GM23338 (cell line): ENCODE measurements at regions not wholly inside any gene's neighbourhood (a gene's known extent, or its start where the extent isn't known, plus 50 kb on each side); places are given as distances from the start of the nearest gene placed in this dataset.

Experiments used
- ATAC-seq: fragments of 200-7000 bp; cut with Tn5 transposase; 3 replicates; pipeline ENCODE4 v1.9.1; 2020
- DNase-seq: peaks from one replicate; pipeline ENCODE4 v3.0.0-alpha.2; 2015; ENCODE audit warnings: low spot score
- H2AFZ ChIP-seq: fragments of 200-600 bp; sonication (generic); 2 replicates; pipeline ENCODE4 v1.8.0; 2016; ENCODE audit warnings: antibody characterized with exemption, mild to moderate bottlenecking, moderate library complexity
- H3F3A ChIP-seq: fragments of 200-600 bp; sonication (generic); replicated peaks from 2 replicates; pipeline ENCODE4 v1.8.0; 2017; ENCODE audit warnings: antibody characterized with exemption, mixed run types, low read depth
- H3K27ac ChIP-seq: fragments of 200-600 bp; sonication (generic); 2 replicates; pipeline ENCODE4 v1.6.1; 2016; ENCODE audit warnings: low read depth
- H3K27me3 ChIP-seq: fragments of 200-600 bp; sonication (generic); 2 replicates; pipeline ENCODE4 v1.8.0; 2016; ENCODE audit warnings: mild to moderate bottlenecking, mixed run types, moderate library complexity; ENCODE audit not compliant: insufficient read depth
- H3K36me3 ChIP-seq: fragments of 200-600 bp; sonication (generic); 2 replicates; pipeline ENCODE4 v1.8.0; 2016; ENCODE audit warnings: mild to moderate bottlenecking; ENCODE audit not compliant: insufficient read depth
- H3K4me1 ChIP-seq: fragments of 200-600 bp; sonication (generic); 2 replicates; pipeline ENCODE4 v1.8.0; 2016; ENCODE audit warnings: mild to moderate bottlenecking, moderate library complexity; ENCODE audit not compliant: insufficient read depth
- H3K4me2 ChIP-seq: fragments of 200-600 bp; sonication (generic); 2 replicates; pipeline ENCODE4 v1.7.1; 2017; ENCODE audit warnings: mixed run types
- H3K4me3 ChIP-seq: fragments of 200-600 bp; sonication (generic); 2 replicates; pipeline ENCODE4 v1.6.1; 2016; ENCODE audit warnings: mixed run types
- H3K79me2 ChIP-seq: fragments of 200-600 bp; sonication (generic); replicated peaks from 2 replicates; pipeline ENCODE4 v1.8.0; 2017; ENCODE audit warnings: mild to moderate bottlenecking; ENCODE audit not compliant: insufficient read depth
- H3K9me2 ChIP-seq: fragments of 200-600 bp; sonication (generic); 2 replicates; pipeline ENCODE4 v1.8.0; 2017; ENCODE audit not compliant: insufficient read depth
- H4K20me1 ChIP-seq: fragments of 200-600 bp; sonication (generic); replicated peaks from 2 replicates; pipeline ENCODE4 v1.8.0; 2017; ENCODE audit warnings: mild to moderate bottlenecking; ENCODE audit not compliant: insufficient read depth
- H3K27ac Mint-ChIP-seq: 2 replicates; pipeline ENCODE4 v1.8.0; 2020; ENCODE audit warnings: inconsistent platforms, mild to moderate bottlenecking, moderate library complexity, mixed read lengths
- H3K27me3 Mint-ChIP-seq: 3 replicates; pipeline ENCODE4 v1.8.0; 2022; ENCODE audit warnings: low read depth, mild to moderate bottlenecking, moderate library complexity, mixed read lengths, inconsistent platforms; ENCODE audit not compliant: insufficient read depth, poor library complexity
- H3K36me3 Mint-ChIP-seq: 3 replicates; pipeline ENCODE4 v1.8.0; 2021; ENCODE audit warnings: low read depth, mild to moderate bottlenecking, inconsistent platforms, moderate library complexity, mixed read lengths
- H3K4me1 Mint-ChIP-seq: 3 replicates; pipeline ENCODE4 v1.8.0; 2020; ENCODE audit warnings: mild to moderate bottlenecking, inconsistent platforms, mixed read lengths
- H3K4me3 Mint-ChIP-seq: 3 replicates; pipeline ENCODE4 v1.8.0; 2021; ENCODE audit warnings: moderate library complexity, mild to moderate bottlenecking, inconsistent platforms, mixed read lengths
- H3K9me3 Mint-ChIP-seq: 3 replicates; pipeline ENCODE4 v1.8.0; 2020; ENCODE audit warnings: moderate library complexity, mild to moderate bottlenecking, inconsistent platforms, mixed read lengths
- CREB1 ChIP-seq: fragments of 250-450 bp; sonication (Bioruptor Pico); IDR thresholded peaks from 2 replicates; pipeline ENCODE4 v1.5.0; 2020; ENCODE audit warnings: low read depth, mild to moderate bottlenecking, moderate library complexity
- EZH2 ChIP-seq: fragments of 200-600 bp; sonication (generic); IDR thresholded peaks from one replicate; pipeline ENCODE4 v1.8.0; 2017; ENCODE audit warnings: antibody characterized with exemption, mild to moderate bottlenecking, low read depth; ENCODE audit not compliant: unreplicated experiment
- EZH2phosphoT487 ChIP-seq: fragments of 200-600 bp; sonication (generic); IDR thresholded peaks from one replicate; pipeline ENCODE4 v1.8.1; 2018; ENCODE audit warnings: antibody characterized with exemption; ENCODE audit not compliant: unreplicated experiment
- JUNB ChIP-seq: IDR thresholded peaks from one replicate; pipeline ENCODE4 v1.6.1; 2016; ENCODE audit warnings: antibody characterized with exemption; ENCODE audit not compliant: unreplicated experiment
- NANOG ChIP-seq: IDR thresholded peaks from 2 replicates; pipeline ENCODE4 v1.6.1; 2016; ENCODE audit warnings: antibody characterized with exemption, borderline replicate concordance
- POLR2AphosphoS5 ChIP-seq: IDR thresholded peaks from 2 replicates; pipeline ENCODE4 v1.6.1; 2016; ENCODE audit warnings: antibody characterized with exemption, low read depth
- STAT1 ChIP-seq: IDR thresholded peaks from one replicate; pipeline ENCODE4 v1.6.1; 2016; ENCODE audit warnings: antibody characterized with exemption; ENCODE audit not compliant: unreplicated experiment
- ZNF114 ChIP-seq: fragments of 250-450 bp; sonication (Bioruptor Pico); IDR thresholded peaks from 2 replicates; pipeline ENCODE4 v1.5.0; 2020; ENCODE audit warnings: mild to moderate bottlenecking, moderate library complexity
- ZNF331 ChIP-seq: fragments of 250-450 bp; sonication (Bioruptor Pico); IDR thresholded peaks from 2 replicates; pipeline ENCODE4 v1.5.0; 2020; ENCODE audit warnings: low read depth, mild to moderate bottlenecking, moderate library complexity
- TF ChIP-seq, protein P1 (sequence below): IDR thresholded peaks from one replicate; pipeline ENCODE4 v1.6.1; 2018; ENCODE audit warnings: antibody characterized with exemption; ENCODE audit not compliant: unreplicated experiment
- TF ChIP-seq, protein P2 (sequence below), 2 experiments: fragments of 200-600 bp in 1 of 2; sonication (generic) in 1 of 2; conservative IDR thresholded peaks; 2 replicates each; pipeline versions ENCODE4 v1.5.1 to v1.6.1; 2016 to 2017; ENCODE audit warnings: antibody characterized with exemption in 2 of 2, low read depth in 2 of 2, mild to moderate bottlenecking in 2 of 2, moderate library complexity in 1 of 2
- TF ChIP-seq, protein P3 (sequence below): fragments of 250-450 bp; sonication (Bioruptor Pico); IDR thresholded peaks from 2 replicates; pipeline ENCODE4 v1.5.0; 2020; ENCODE audit warnings: mild to moderate bottlenecking, moderate library complexity
- TF ChIP-seq, protein P4 (sequence below): IDR thresholded peaks from 2 replicates; pipeline ENCODE4 v1.6.1; 2016; ENCODE audit warnings: antibody characterized with exemption

DNA sequence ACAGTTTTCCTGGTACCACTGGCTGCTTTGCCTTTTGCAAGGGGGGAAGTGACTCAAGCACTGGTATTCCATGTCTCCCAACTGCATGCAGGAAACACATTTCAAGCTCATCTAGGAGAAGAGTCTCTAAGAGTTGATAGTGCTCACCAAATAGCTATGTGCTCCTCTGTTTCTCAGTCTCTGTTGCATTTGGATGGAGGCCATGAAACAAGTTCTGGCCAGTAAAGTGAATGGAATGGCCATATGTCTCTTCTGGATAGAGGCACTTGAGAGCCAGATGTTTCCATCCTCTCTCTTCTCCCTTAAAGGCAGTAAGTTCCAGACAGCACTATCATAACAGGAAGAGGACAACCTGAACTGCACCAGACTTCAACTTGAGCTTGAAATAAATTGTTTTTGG lies 60.6 kb downstream of the C16orf82 start:
- DNase-seq (no peak), ATAC-seq (no peak)
- Histone ChIP-seq H3K4me1 (no peaks in the 10 kb centered on the region), H3F3A (no peaks in the 10 kb centered on the region), H3K27ac (no peak overlapping the region), H4K20me1 (no peaks in the 10 kb centered on the region), H3K9me2 (no peaks in the 10 kb centered on the region), H3K36me3 (0 out of 2 replicates have a peak, but pooled peaks cover 6% of the 10 kb centered on the region), H3K4me2 (no peak overlapping the region), H3K4me3 (no peak overlapping the region), H2AFZ (no peak overlapping the region), H3K79me2 (no peaks in the 10 kb centered on the region), H3K27me3 (no peaks in the 10 kb centered on the region)
- peaks cover 82% of the 10 kb centered on the region for H3K9me3 Mint-ChIP-seq
- H3K27me3 Mint-ChIP-seq = peaks cover 12% of the 10 kb centered on the region
- no peak overlapping the region for H3K27ac Mint-ChIP-seq
- peaks cover 17% of the 10 kb centered on the region; the same call in 2 of the 3 replicates for H3K36me3 Mint-ChIP-seq
- H3K4me1 Mint-ChIP-seq = no peaks in the 10 kb centered on the region
- no peak for TF ChIP-seq POLR2AphosphoS5
- no peak for TF ChIP-seq CREB1 (CRISPR knock-in tag)
- TF ChIP-seq, protein P1, sequence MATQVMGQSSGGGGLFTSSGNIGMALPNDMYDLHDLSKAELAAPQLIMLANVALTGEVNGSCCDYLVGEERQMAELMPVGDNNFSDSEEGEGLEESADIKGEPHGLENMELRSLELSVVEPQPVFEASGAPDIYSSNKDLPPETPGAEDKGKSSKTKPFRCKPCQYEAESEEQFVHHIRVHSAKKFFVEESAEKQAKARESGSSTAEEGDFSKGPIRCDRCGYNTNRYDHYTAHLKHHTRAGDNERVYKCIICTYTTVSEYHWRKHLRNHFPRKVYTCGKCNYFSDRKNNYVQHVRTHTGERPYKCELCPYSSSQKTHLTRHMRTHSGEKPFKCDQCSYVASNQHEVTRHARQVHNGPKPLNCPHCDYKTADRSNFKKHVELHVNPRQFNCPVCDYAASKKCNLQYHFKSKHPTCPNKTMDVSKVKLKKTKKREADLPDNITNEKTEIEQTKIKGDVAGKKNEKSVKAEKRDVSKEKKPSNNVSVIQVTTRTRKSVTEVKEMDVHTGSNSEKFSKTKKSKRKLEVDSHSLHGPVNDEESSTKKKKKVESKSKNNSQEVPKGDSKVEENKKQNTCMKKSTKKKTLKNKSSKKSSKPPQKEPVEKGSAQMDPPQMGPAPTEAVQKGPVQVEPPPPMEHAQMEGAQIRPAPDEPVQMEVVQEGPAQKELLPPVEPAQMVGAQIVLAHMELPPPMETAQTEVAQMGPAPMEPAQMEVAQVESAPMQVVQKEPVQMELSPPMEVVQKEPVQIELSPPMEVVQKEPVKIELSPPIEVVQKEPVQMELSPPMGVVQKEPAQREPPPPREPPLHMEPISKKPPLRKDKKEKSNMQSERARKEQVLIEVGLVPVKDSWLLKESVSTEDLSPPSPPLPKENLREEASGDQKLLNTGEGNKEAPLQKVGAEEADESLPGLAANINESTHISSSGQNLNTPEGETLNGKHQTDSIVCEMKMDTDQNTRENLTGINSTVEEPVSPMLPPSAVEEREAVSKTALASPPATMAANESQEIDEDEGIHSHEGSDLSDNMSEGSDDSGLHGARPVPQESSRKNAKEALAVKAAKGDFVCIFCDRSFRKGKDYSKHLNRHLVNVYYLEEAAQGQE = no peak
- no peak for TF ChIP-seq STAT1
- TF ChIP-seq, protein P2, sequence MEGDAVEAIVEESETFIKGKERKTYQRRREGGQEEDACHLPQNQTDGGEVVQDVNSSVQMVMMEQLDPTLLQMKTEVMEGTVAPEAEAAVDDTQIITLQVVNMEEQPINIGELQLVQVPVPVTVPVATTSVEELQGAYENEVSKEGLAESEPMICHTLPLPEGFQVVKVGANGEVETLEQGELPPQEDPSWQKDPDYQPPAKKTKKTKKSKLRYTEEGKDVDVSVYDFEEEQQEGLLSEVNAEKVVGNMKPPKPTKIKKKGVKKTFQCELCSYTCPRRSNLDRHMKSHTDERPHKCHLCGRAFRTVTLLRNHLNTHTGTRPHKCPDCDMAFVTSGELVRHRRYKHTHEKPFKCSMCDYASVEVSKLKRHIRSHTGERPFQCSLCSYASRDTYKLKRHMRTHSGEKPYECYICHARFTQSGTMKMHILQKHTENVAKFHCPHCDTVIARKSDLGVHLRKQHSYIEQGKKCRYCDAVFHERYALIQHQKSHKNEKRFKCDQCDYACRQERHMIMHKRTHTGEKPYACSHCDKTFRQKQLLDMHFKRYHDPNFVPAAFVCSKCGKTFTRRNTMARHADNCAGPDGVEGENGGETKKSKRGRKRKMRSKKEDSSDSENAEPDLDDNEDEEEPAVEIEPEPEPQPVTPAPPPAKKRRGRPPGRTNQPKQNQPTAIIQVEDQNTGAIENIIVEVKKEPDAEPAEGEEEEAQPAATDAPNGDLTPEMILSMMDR (conservative IDR thresholded peaks at IDR 0.05; ENCODE audit: low read depth in 2 of 2) = no peak
- TF ChIP-seq EZH2 = no peak
- TF ChIP-seq, protein P3, sequence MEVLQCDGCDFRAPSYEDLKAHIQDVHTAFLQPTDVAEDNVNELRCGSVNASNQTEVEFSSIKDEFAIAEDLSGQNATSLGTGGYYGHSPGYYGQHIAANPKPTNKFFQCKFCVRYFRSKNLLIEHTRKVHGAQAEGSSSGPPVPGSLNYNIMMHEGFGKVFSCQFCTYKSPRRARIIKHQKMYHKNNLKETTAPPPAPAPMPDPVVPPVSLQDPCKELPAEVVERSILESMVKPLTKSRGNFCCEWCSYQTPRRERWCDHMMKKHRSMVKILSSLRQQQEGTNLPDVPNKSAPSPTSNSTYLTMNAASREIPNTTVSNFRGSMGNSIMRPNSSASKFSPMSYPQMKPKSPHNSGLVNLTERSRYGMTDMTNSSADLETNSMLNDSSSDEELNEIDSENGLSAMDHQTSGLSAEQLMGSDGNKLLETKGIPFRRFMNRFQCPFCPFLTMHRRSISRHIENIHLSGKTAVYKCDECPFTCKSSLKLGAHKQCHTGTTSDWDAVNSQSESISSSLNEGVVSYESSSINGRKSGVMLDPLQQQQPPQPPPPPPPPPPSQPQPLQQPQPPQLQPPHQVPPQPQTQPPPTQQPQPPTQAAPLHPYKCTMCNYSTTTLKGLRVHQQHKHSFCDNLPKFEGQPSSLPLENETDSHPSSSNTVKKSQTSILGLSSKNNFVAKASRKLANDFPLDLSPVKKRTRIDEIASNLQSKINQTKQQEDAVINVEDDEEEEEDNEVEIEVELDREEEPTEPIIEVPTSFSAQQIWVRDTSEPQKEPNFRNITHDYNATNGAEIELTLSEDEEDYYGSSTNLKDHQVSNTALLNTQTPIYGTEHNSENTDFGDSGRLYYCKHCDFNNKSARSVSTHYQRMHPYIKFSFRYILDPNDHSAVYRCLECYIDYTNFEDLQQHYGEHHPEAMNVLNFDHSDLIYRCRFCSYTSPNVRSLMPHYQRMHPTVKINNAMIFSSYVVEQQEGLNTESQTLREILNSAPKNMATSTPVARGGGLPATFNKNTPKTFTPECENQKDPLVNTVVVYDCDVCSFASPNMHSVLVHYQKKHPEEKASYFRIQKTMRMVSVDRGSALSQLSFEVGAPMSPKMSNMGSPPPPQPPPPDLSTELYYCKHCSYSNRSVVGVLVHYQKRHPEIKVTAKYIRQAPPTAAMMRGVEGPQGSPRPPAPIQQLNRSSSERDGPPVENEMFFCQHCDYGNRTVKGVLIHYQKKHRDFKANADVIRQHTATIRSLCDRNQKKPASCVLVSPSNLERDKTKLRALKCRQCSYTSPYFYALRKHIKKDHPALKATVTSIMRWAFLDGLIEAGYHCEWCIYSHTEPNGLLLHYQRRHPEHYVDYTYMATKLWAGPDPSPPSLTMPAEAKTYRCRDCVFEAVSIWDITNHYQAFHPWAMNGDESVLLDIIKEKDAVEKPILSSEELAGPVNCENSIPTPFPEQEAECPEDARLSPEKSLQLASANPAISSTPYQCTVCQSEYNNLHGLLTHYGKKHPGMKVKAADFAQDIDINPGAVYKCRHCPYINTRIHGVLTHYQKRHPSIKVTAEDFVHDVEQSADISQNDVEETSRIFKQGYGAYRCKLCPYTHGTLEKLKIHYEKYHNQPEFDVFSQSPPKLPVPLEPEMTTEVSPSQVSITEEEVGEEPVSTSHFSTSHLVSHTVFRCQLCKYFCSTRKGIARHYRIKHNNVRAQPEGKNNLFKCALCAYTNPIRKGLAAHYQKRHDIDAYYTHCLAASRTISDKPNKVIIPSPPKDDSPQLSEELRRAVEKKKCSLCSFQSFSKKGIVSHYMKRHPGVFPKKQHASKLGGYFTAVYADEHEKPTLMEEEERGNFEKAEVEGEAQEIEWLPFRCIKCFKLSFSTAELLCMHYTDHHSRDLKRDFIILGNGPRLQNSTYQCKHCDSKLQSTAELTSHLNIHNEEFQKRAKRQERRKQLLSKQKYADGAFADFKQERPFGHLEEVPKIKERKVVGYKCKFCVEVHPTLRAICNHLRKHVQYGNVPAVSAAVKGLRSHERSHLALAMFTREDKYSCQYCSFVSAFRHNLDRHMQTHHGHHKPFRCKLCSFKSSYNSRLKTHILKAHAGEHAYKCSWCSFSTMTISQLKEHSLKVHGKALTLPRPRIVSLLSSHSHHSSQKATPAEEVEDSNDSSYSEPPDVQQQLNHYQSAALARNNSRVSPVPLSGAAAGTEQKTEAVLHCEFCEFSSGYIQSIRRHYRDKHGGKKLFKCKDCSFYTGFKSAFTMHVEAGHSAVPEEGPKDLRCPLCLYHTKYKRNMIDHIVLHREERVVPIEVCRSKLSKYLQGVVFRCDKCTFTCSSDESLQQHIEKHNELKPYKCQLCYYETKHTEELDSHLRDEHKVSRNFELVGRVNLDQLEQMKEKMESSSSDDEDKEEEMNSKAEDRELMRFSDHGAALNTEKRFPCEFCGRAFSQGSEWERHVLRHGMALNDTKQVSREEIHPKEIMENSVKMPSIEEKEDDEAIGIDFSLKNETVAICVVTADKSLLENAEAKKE (CRISPR knock-in tag) = no peak
- no peak for TF ChIP-seq NANOG
- TF ChIP-seq ZNF114 (CRISPR knock-in tag) = no peak
- no peak for TF ChIP-seq JUNB
- no peak for TF ChIP-seq ZNF331 (CRISPR knock-in tag)
- TF ChIP-seq EZH2phosphoT487 = no peak
- TF ChIP-seq, protein P4, sequence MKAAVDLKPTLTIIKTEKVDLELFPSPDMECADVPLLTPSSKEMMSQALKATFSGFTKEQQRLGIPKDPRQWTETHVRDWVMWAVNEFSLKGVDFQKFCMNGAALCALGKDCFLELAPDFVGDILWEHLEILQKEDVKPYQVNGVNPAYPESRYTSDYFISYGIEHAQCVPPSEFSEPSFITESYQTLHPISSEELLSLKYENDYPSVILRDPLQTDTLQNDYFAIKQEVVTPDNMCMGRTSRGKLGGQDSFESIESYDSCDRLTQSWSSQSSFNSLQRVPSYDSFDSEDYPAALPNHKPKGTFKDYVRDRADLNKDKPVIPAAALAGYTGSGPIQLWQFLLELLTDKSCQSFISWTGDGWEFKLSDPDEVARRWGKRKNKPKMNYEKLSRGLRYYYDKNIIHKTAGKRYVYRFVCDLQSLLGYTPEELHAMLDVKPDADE = no peak
- H3K4me3 Mint-ChIP-seq = no peak overlapping the region
